Esophagus muscularis mucosa (tissue), 3 donors: ENCODE measurements at regions not wholly inside any gene's neighbourhood (a gene's known extent, or its start where the extent isn't known, plus 50 kb on each side); places are given as distances from the start of the nearest gene placed in this dataset.

Source experiments
- POLR2A ChIP-seq: fragments of 450-650 bp; IDR thresholded peaks from one replicate; pipeline ENCODE4 v1.6.1; 2017; ENCODE audit warnings: antibody characterized with exemption, moderate library complexity, mild to moderate bottlenecking, low read depth
- TF ChIP-seq, protein P1 (sequence below), 3 experiments: fragments of 200-600 bp in 2 of 3; fragments of 450-650 bp in 1 of 3; sonication (generic) in 2 of 3; IDR thresholded peaks; one replicate each; pipeline ENCODE4 v1.5.1; 2017 to 2019; ENCODE audit warnings: antibody characterized with exemption in 3 of 3, mild to moderate bottlenecking in 2 of 3, moderate library complexity in 1 of 3

DNA sequence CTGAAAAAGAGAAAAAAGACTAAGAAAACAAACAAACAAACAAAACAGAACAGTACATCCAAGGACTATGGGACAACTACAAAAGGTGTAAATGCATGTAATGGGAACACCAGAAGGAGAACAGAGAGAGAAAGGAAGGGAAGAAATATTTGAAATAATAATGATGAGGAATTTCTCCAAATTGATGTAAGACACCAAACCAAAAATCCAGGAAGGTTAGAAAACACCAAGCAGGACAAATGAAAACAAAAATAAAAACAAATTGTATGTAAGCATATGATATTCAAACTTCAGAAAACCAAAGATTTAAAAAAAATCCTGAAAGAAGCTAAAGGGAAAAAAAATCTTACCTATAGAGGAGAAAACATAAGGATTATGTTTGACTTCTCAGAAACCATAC lies 125.9 kb upstream of the ACTBL2 start:
- TF ChIP-seq POLR2A = no peak
- TF ChIP-seq, protein P1, sequence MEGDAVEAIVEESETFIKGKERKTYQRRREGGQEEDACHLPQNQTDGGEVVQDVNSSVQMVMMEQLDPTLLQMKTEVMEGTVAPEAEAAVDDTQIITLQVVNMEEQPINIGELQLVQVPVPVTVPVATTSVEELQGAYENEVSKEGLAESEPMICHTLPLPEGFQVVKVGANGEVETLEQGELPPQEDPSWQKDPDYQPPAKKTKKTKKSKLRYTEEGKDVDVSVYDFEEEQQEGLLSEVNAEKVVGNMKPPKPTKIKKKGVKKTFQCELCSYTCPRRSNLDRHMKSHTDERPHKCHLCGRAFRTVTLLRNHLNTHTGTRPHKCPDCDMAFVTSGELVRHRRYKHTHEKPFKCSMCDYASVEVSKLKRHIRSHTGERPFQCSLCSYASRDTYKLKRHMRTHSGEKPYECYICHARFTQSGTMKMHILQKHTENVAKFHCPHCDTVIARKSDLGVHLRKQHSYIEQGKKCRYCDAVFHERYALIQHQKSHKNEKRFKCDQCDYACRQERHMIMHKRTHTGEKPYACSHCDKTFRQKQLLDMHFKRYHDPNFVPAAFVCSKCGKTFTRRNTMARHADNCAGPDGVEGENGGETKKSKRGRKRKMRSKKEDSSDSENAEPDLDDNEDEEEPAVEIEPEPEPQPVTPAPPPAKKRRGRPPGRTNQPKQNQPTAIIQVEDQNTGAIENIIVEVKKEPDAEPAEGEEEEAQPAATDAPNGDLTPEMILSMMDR (IDR thresholded peaks at IDR 0.05) = no peak
